Left lung (tissue), 4 donors: ENCODE measurements at regions not wholly inside any gene's neighbourhood (a gene's known extent, or its start where the extent isn't known, plus 50 kb on each side); places are given as distances from the start of the nearest gene placed in this dataset.

Source experiments
- ATAC-seq: fragments of 200-7000 bp; cut with Tn5 transposase; one replicate; pipeline ENCODE4 v1.9.1; 2020; ENCODE audit warnings: moderate library complexity
- DNase-seq, 4 donors: peaks; one replicate each; pipeline ENCODE4 v3.0.0-alpha.2; 2013 to 2020
- H3K27ac ChIP-seq, 2 donors: fragments of 200-600 bp; sonication (generic) in 1 of 2; one replicate each; pipeline versions ENCODE4 v1.5.0 to v1.8.0; 2020 to 2021
- H3K27me3 ChIP-seq, 2 donors: fragments of 200-600 bp; sonication (generic) in 1 of 2; one replicate each; pipeline versions ENCODE4 v1.5.0 to v1.8.0; 2020 to 2021
- H3K36me3 ChIP-seq, 2 donors: fragments of 200-600 bp; sonication (generic) in 1 of 2; one replicate each; pipeline versions ENCODE4 v1.5.0 to v1.8.0; 2020 to 2021
- H3K4me1 ChIP-seq, 2 donors: fragments of 200-600 bp; one replicate each; pipeline ENCODE4 v1.8.0; 2021
- H3K4me3 ChIP-seq, 2 donors: fragments of 200-600 bp; sonication (generic) in 1 of 2; one replicate each; pipeline versions ENCODE4 v1.5.0 to v1.8.0; 2020 to 2021; ENCODE audit warnings: mild to moderate bottlenecking in 1 of 2
- H3K9me3 ChIP-seq, 2 donors: fragments of 200-600 bp; sonication (generic) in 1 of 2; one replicate each; pipeline versions ENCODE4 v1.5.0 to v1.8.0; 2020 to 2021
- intact Hi-C, 2 donors: fragments of 100-400 bp; cut with DNase I; formaldehyde crosslinking; loops; one replicate each; pipeline versions ENCODE4 v1.11.2 to v1.14.2; 2022
- TF ChIP-seq, protein P1 (sequence below), 2 donors: fragments of 200-600 bp; sonication (generic) in 1 of 2; IDR thresholded peaks; one replicate each; pipeline versions ENCODE4 v1.5.0 to v1.8.0; 2021; ENCODE audit warnings: antibody characterized with exemption in 2 of 2
- donor health status: DM: no; HTN: yes; CAD: no.
- donor health status: DM: no; HTN: no; CAD: no.

DNA sequence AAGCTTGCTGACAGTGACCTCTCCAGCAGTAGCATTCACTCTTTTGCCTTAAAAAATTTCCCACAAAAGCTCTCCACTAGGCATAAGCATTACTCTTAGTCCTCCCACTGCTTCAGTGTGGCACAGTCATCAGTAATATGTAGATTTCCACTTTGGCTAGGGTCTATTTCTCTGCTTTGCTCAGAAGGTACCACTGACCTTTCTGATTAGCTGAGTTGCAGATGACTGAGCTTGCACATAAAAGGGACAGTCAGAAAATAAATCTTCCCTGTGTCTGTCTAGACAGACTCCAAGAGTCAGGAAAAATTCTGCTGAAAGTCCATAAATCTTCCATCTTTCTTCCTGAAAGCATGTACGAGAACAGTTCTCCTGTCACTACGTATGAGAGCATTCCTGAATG, 56.6 kb upstream of the APP start:
- H3K4me3 ChIP-seq, result no peak overlapping the region
- TF ChIP-seq, protein P1, sequence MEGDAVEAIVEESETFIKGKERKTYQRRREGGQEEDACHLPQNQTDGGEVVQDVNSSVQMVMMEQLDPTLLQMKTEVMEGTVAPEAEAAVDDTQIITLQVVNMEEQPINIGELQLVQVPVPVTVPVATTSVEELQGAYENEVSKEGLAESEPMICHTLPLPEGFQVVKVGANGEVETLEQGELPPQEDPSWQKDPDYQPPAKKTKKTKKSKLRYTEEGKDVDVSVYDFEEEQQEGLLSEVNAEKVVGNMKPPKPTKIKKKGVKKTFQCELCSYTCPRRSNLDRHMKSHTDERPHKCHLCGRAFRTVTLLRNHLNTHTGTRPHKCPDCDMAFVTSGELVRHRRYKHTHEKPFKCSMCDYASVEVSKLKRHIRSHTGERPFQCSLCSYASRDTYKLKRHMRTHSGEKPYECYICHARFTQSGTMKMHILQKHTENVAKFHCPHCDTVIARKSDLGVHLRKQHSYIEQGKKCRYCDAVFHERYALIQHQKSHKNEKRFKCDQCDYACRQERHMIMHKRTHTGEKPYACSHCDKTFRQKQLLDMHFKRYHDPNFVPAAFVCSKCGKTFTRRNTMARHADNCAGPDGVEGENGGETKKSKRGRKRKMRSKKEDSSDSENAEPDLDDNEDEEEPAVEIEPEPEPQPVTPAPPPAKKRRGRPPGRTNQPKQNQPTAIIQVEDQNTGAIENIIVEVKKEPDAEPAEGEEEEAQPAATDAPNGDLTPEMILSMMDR (IDR thresholded peaks at IDR 0.05), result no peak

DNA sequence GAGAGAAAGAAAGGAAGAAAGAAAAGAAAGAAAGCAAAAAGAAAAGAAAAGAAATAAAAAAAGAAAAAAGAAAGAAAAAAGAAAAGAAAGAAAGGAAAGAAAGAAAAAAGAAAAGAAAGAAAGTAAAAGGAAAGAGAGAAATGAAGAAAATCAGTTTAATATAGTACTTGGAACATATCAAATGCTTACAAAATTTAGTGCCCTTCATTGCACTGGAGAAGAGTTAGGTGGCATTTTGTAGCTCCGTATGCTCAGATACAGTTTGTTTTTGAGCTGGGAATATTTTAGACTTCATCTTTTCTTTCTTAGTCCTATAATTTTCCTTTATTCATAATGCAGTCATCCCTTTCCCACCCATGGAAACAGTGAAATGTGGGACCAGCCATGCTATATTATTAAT, 56.2 kb upstream of the APP start:
- TF ChIP-seq, protein P1 (IDR thresholded peaks at IDR 0.05), result no peak
- H3K4me1 ChIP-seq, result no peaks in the 10 kb centered on the region
- H3K9me3 ChIP-seq, result no peaks in the 10 kb centered on the region
- no peaks in the 10 kb centered on the region for H3K36me3 ChIP-seq
- DNase-seq, result no peak
- H3K4me3 ChIP-seq, result no peak overlapping the region
- H3K27ac ChIP-seq, result no peak overlapping the region
- no peak for ATAC-seq
- intact Hi-C loops, result no loop called here
- H3K27me3 ChIP-seq, result no peaks in the 10 kb centered on the region

More for the DNA sequence above, 56.6 kb upstream of the APP start:
- Histone ChIP-seq H3K4me1 (no peaks in the 10 kb centered on the region), H3K9me3 (no peaks in the 10 kb centered on the region), H3K27me3 (no peaks in the 10 kb centered on the region), H3K27ac (no peak overlapping the region), H3K36me3 (no peaks in the 10 kb centered on the region)
- DNase-seq (no peak), ATAC-seq (no peak)
- intact Hi-C loops, result no loop called here

DNA sequence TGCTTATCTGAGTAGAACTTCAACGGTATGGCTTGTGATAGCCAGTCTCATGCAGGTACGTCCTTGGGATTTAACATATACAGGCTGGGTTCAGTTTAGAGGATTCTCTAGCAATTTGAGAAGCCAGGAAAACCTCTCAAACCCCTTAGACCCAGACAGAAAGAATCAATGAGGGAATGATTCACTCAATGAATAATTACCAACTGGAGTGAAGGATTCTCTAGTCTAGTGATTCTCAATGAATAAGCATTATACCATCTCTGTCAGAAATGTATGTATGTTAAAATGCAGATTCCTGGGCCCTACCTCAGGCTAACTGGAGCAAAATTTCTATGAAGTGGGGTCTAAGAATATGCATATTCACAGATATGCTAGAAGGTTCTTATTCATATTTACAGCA, 54.5 kb upstream of the APP start:
- no peak overlapping the region for H3K27ac ChIP-seq
- ATAC-seq, result no peak
- intact Hi-C loops, result no loop called here

DNA sequence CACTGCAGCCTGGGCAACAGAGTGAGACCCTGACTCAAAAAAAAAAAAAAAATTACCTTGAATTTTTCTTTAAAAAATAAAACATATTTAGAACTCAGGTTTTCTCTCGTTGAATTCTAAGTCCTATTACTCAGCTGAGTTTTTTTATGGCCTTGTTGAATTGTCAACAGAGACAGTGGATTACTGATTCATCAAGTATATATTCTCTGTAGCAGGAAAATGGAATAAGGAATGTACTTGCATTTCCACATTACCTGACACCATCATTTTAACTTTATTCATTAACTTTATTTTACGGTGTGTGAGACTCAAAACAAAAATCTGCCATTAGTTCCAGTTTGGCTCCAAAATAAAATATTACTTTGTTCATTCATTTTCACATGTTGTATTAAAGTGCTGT, 53.8 kb upstream of the APP start:
- DNase-seq, result no peak
- H3K27me3 ChIP-seq, result no peaks in the 10 kb centered on the region
- H3K9me3 ChIP-seq, result no peaks in the 10 kb centered on the region
- H3K27ac ChIP-seq, result no peak overlapping the region
- no peak for ATAC-seq
- H3K4me3 ChIP-seq, result no peak overlapping the region
- no peaks in the 10 kb centered on the region for H3K4me1 ChIP-seq
- no peaks in the 10 kb centered on the region for H3K36me3 ChIP-seq
- TF ChIP-seq, protein P1 (IDR thresholded peaks at IDR 0.05), result no peak
- intact Hi-C loops, result no loop called here

More for the DNA sequence above, 54.5 kb upstream of the APP start:
- Histone ChIP-seq H3K9me3 (no peaks in the 10 kb centered on the region), H3K36me3 (no peaks in the 10 kb centered on the region), H3K4me1 (no peaks in the 10 kb centered on the region), H3K27me3 (no peaks in the 10 kb centered on the region), H3K4me3 (no peak overlapping the region)
- DNase-seq, result no peak
- TF ChIP-seq, protein P1 (IDR thresholded peaks at IDR 0.05), result no peak
